ENCODE measurements at regions not wholly inside any gene's neighbourhood (a gene's known extent, or its start where the extent isn't known, plus 50 kb on each side); places are given as distances from the start of the nearest gene placed in this dataset.

- no peak overlapping the region for H3K4me3 ChIP-seq (ENCODE audit: low read depth, low read length)
- no peak for TF ChIP-seq CTCF (IDR thresholded peaks at IDR 0.05; ENCODE audit: control insufficient read depth, extremely low read depth, insufficient read depth)
- no peak for DNase-seq (ENCODE audit: low read depth)
Measured at GRCh38 chr17:59485015-59485414, 80.4 kb upstream of the DHX40 start.

- no peak for TF ChIP-seq CTCF (IDR thresholded peaks at IDR 0.05; ENCODE audit: control insufficient read depth, extremely low read depth, insufficient read depth)
- H3K4me3 ChIP-seq (ENCODE audit: low read depth, low read length), result no peak overlapping the region
- no peak for DNase-seq (ENCODE audit: low read depth)
Measured at GRCh38 chr17:59485946-59486345, 79.5 kb upstream of the DHX40 start.

- H3K4me3 ChIP-seq (ENCODE audit: low read depth, low read length), result no peak overlapping the region
- no peak for DNase-seq (ENCODE audit: low read depth)
- TF ChIP-seq CTCF (IDR thresholded peaks at IDR 0.05; ENCODE audit: control insufficient read depth, extremely low read depth, insufficient read depth), result no peak
Measured at GRCh38 chr17:59487161-59487873, 78.1 kb upstream of the DHX40 start.

- no peak for DNase-seq (ENCODE audit: low read depth)
- no peak overlapping the region for H3K4me3 ChIP-seq (ENCODE audit: low read depth, low read length)
- no peak for TF ChIP-seq CTCF (IDR thresholded peaks at IDR 0.05; ENCODE audit: control insufficient read depth, extremely low read depth, insufficient read depth)
Measured at GRCh38 chr17:59488805-59489204, 76.6 kb upstream of the DHX40 start.

GRCh38 chr17:59490216-59490615, 75.2 kb upstream of the DHX40 start:
- H3K4me3 ChIP-seq (ENCODE audit: low read depth, low read length), result no peak overlapping the region
- no peak for DNase-seq (ENCODE audit: low read depth)
- TF ChIP-seq CTCF (IDR thresholded peaks at IDR 0.05; ENCODE audit: control insufficient read depth, extremely low read depth, insufficient read depth), result no peak

GRCh38 chr17:59491353-59492090, 73.9 kb upstream of the DHX40 start:
- H3K4me3 ChIP-seq (ENCODE audit: low read depth, low read length), result no peak overlapping the region
- DNase-seq (ENCODE audit: low read depth), result no peak
- TF ChIP-seq CTCF (IDR thresholded peaks at IDR 0.05; ENCODE audit: control insufficient read depth, extremely low read depth, insufficient read depth), result no peak

All from LNCaP clone FGC (cell line).